ENCODE measurements at regions not wholly inside any gene's neighbourhood (a gene's known extent, or its start where the extent isn't known, plus 50 kb on each side); places are given as distances from the start of the nearest gene placed in this dataset.

DNA sequence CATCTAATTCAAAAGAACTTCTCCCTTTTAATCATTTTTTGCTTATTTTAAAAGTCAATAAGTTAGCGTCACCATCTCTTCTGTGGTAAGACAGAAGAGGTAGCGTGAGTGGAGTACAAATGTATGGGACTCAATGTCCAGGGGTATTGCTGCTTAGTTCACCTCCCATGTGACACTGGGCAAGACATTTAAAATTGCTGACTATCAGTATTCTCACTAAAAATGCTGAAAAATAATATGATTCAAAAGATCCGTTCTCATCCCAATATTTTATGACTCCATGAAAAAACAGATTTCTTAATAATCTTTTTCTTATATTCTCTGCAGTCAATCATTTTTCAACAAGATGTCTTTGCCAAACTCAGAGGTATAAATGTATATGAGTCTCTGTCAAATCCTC, 68.1 kb upstream of the LRRC4C start:
- TF ChIP-seq POLR2A (IDR thresholded peaks at IDR 0.05; ENCODE audit: low read depth, low read length): no peak
- TF ChIP-seq, protein P1, sequence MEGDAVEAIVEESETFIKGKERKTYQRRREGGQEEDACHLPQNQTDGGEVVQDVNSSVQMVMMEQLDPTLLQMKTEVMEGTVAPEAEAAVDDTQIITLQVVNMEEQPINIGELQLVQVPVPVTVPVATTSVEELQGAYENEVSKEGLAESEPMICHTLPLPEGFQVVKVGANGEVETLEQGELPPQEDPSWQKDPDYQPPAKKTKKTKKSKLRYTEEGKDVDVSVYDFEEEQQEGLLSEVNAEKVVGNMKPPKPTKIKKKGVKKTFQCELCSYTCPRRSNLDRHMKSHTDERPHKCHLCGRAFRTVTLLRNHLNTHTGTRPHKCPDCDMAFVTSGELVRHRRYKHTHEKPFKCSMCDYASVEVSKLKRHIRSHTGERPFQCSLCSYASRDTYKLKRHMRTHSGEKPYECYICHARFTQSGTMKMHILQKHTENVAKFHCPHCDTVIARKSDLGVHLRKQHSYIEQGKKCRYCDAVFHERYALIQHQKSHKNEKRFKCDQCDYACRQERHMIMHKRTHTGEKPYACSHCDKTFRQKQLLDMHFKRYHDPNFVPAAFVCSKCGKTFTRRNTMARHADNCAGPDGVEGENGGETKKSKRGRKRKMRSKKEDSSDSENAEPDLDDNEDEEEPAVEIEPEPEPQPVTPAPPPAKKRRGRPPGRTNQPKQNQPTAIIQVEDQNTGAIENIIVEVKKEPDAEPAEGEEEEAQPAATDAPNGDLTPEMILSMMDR (IDR thresholded peaks at IDR 0.05; ENCODE audit: extremely low read depth in 1 of 2, insufficient read depth in 1 of 2, low read depth in 1 of 2, low read length in 2 of 2): no peak
- no peak for TF ChIP-seq JUN (IDR thresholded peaks at IDR 0.05; ENCODE audit: borderline replicate concordance, insufficient read depth, insufficient read length, low read depth)
- no peak for TF ChIP-seq POLR2AphosphoS5 (IDR thresholded peaks at IDR 0.05; ENCODE audit: insufficient read depth, low read depth, low read length)
- no peak for TF ChIP-seq GATA2 (IDR thresholded peaks at IDR 0.05; ENCODE audit: insufficient read depth, insufficient read length, low read depth, low read length)
- TF ChIP-seq MYC (IDR thresholded peaks at IDR 0.05; ENCODE audit: low read depth, low read length): no peak
- no peak for TF ChIP-seq MAX (IDR thresholded peaks at IDR 0.05; ENCODE audit: insufficient read depth, insufficient read length)
- TF ChIP-seq EZH2 (IDR thresholded peaks at IDR 0.05; ENCODE audit: borderline replicate concordance, low read depth, low read length, severe bottlenecking): no peak

All from endothelial cell of umbilical vein (primary cell).